ENCODE measurements at regions not wholly inside any gene's neighbourhood (a gene's known extent, or its start where the extent isn't known, plus 50 kb on each side); places are given as distances from the start of the nearest gene placed in this dataset.

- no peak overlapping the region for H3K4me3 ChIP-seq (replicated peaks; ENCODE audit: low read depth, low read length)
- TF ChIP-seq CTCF (IDR thresholded peaks at IDR 0.05; ENCODE audit: low read depth, low read length, missing control alignments): no peak
- no peak for DNase-seq (ENCODE audit: extremely low read depth, low read depth)
Observed at GRCh38 chr11:27874998-27875830, 175.0 kb upstream of the BDNF start.

- H3K4me3 ChIP-seq (replicated peaks; ENCODE audit: low read depth, low read length): no peak overlapping the region
- DNase-seq (ENCODE audit: extremely low read depth, low read depth): no peak
- TF ChIP-seq CTCF (IDR thresholded peaks at IDR 0.05; ENCODE audit: low read depth, low read length, missing control alignments): no peak
Observed at GRCh38 chr11:27873664-27874063, 173.4 kb upstream of the BDNF start.

GRCh38 chr11:27871056-27871455 lies 170.8 kb upstream of the BDNF start:
- no peak for TF ChIP-seq CTCF (IDR thresholded peaks at IDR 0.05; ENCODE audit: low read depth, low read length, missing control alignments)
- DNase-seq (ENCODE audit: extremely low read depth, low read depth): no peak
- no peak overlapping the region for H3K4me3 ChIP-seq (replicated peaks; ENCODE audit: low read depth, low read length)

- no peak overlapping the region for H3K4me3 ChIP-seq (replicated peaks; ENCODE audit: low read depth, low read length)
- TF ChIP-seq CTCF (IDR thresholded peaks at IDR 0.05; ENCODE audit: low read depth, low read length, missing control alignments): no peak
- DNase-seq (ENCODE audit: extremely low read depth, low read depth): no peak
Observed at GRCh38 chr11:27869701-27870100, 169.4 kb upstream of the BDNF start.

GRCh38 chr11:27868709-27869108 lies 168.5 kb upstream of the BDNF start:
- TF ChIP-seq CTCF (IDR thresholded peaks at IDR 0.05; ENCODE audit: low read depth, low read length, missing control alignments): no peak
- no peak for DNase-seq (ENCODE audit: extremely low read depth, low read depth)
- H3K4me3 ChIP-seq (replicated peaks; ENCODE audit: low read depth, low read length): no peak overlapping the region

- no peak for DNase-seq (ENCODE audit: extremely low read depth, low read depth)
- TF ChIP-seq CTCF (IDR thresholded peaks at IDR 0.05; ENCODE audit: low read depth, low read length, missing control alignments): no peak
- H3K4me3 ChIP-seq (replicated peaks; ENCODE audit: low read depth, low read length): no peak overlapping the region
Observed at GRCh38 chr11:27868226-27868625, 168.0 kb upstream of the BDNF start.

GRCh38 chr11:27865105-27865504 lies 164.8 kb upstream of the BDNF start:
- no peak for TF ChIP-seq CTCF (IDR thresholded peaks at IDR 0.05; ENCODE audit: low read depth, low read length, missing control alignments)
- no peak overlapping the region for H3K4me3 ChIP-seq (replicated peaks; ENCODE audit: low read depth, low read length)
- DNase-seq (ENCODE audit: extremely low read depth, low read depth): no peak

Data from HFF-Myc (cell line).